NCI-H2081 (cell line): ENCODE measurements at regions not wholly inside any gene's neighbourhood (a gene's known extent, or its start where the extent isn't known, plus 50 kb on each side); places are given as distances from the start of the nearest gene placed in this dataset.
"Not testable (repeated sequence)": the region's sequence is repeated elsewhere in the genome, so short reads cannot be mapped to it uniquely, and the experiment has no call there.

ENCODE experiments used
- DNase-seq, 2 experiments: peaks; one replicate each; lab custom pipeline; 2025; lab: John Stamatoyannopoulos, UW

DNA sequence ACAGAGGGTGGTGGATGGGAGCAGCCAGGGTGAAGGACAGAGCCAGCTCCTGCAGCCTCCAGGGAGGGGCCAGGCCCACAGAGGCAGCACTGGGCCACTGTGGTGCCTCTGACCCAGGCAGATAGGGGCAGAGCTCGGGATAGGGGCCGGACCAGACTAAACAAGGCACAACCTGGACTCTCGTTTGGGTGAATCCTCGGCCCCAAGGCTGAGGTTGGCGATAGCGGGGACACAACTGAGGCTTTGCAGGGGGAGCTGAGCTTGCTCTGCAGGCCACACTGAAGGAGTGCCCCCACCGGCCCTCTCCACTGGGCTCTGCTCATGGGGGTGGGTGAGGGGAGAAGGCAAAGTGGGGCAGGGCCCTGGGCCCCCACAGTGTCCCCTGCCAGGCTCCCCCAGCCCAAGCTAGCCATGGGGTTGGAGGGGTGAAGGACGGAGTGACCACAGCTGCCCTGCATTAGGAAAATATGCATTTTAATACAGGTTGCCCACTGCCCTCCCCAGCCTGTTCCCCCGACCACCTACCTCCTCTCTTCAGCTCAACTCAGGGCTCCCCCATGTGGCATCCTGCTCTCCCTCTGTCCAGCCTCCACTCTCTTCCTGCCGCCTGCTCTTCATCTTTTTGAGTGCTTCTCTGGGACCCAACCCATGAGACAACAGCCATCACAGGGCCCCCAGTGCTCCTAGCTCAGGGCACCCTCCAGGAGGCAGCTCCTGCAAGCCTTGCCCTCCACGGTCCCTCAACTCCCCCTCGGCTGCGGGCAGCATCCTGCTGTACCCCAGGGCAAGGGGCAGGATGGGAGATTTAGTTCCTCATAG is 152.8 kb downstream of the INHBB start:
- no peak for DNase-seq

DNA sequence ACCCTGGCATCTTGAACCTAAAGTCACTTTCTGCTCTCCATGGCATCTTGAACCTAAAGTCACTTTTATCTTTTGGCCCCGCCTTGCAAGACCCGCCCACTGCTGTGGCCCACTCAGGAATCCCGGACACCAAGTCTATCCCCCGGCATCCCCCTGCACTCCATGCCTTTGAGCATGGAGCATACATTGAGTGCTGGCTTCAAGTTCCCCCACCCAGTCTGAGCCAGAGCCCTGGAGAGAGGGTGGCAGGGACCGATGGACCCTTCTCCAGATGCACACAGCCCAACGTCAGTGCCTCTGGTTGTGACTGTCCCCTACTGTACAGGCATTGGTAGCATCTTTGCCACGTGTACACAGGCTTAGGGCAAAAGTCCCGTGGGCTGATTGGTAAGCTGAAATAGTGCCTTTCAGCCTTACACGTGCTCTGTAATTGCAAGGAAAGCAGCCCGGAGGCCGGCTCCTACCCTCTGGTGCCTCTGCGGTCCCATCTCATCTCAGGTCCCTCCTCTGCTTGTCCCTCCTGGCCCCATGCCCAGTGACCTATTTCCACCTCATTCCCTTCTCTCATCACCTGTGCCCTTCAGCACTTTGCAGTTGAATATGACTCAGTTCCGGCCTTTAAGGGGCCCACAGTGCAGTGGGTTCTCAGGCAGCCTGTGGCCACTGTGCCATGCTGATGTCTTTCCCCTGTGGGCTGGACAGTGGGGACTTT is 154.0 kb downstream of the INHBB start:
- DNase-seq: no peak

DNA sequence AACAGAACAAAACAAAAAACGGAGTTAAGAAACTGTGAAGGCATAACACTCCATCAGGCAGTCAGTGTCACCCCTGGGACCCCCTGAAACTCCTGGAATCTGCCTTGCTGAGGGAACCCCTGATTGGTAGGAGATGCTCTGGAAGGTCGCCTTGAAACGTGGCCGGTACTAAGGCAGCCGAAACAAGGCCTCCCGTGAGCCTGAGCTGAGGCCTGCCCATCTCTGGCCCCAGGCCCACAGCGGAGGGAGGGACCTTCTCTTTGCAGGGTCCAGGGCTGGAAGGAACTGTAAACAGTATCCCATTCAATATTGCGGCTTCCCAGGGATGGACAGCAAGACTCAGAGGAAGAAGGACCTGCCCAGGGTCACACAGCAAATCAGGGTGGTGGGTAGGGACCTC is 155.7 kb downstream of the INHBB start:
- no peak for DNase-seq

DNA sequence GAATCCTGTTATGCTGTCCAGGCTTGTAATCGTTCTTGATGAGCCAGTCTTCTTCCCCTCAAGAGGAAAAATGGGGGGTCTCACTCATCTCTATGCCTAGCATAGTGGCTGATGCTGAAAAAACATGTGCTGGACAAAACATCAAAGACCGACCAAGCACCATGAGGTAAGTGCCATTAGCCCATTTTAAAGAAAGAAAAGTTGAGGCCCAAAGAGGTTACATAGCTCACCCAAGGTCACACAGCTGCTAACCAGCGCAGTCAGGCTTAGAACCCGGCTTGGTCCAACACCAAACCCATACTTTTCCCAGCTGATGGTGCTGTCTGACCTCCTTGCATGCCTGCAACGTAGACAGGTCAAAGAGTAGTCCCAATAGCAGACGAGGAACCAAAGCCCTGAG is 156.4 kb downstream of the INHBB start:
- no peak for DNase-seq

DNA sequence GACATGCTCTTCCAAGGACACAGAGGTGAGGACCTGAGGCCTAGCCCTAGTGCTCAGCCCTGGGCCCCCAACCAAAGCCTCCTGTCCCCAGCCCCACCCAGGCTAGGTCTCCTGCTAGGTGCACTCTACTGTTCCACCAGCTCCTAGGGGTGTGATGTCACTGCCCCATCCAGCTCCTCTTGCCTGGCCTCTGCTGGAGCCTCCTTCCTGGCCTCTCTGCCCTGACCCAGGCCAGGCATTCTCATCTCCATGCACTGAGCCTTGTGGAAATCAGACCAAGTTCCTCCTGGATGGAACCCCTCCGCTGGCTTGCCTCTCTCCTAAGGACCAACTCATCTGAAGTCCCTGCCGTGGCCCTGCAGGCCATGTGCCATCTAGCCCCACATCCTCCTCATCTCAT is 156.8 kb downstream of the INHBB start:
- no peak for DNase-seq

DNA sequence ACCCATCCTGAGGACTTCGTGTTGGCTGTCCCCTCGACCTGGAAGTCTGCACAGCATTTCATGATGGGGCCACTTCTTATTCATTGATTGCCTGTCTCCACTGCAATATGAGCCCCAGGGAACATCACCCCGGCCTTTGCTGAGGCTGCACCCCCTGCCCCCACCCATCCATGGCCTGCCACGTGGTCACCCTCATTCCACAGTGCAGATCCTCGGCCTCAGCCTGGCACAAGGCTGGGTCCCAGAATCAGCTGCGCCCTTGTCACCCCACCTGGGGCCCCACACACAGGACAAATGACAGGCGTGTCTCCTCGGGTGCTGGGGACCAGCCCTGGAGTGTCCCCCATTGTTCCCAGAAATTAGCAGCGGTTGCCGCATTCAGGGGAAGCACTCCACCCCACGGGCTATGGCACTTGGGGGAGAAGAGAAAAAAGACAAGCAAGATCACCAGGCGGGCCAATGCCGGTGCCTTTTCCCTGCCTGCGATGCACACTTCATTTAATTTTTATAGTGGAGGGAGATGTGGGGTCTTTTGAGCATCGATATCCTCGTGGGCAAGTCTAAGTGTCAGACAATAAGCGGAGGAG is 157.4 kb downstream of the INHBB start:
- no peak for DNase-seq

DNA sequence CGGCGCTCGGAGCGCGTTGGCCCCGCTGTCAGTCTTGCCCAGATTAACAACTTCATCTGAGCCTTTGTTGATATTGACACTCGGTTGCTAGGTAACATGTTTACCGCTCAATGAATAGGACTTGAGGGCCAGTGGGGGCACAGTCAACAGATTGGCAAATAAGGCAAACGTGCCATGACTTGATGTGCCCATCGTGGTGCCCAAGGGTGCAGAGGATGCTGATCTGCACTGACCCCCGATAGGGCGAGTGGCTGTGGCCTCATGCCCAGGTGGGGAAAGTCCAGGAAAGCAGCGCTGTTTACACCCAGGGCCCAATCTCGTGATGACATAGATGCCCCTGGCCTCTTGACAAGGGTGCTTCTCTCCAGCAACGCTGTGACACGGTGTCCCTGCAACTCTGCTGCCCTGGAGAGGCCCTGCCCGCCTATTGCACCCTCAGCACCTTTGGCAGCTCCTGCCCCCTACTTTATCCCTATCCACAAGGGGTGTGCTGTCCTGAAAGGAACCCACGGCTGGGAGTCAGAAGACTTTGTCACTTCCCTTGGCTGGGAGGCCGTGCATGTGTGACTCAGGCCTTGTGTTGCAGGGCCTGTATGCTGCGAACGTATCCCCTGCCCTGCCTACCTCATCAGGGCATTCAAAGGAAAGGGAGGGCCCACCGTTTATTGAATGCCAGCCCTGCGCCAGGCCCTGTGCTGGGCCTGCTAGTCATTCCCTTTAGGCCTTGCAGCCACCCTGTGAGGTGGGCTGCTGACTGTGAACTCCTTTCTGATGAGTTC is 158.0 kb downstream of the INHBB start:
- DNase-seq: no peak

DNA sequence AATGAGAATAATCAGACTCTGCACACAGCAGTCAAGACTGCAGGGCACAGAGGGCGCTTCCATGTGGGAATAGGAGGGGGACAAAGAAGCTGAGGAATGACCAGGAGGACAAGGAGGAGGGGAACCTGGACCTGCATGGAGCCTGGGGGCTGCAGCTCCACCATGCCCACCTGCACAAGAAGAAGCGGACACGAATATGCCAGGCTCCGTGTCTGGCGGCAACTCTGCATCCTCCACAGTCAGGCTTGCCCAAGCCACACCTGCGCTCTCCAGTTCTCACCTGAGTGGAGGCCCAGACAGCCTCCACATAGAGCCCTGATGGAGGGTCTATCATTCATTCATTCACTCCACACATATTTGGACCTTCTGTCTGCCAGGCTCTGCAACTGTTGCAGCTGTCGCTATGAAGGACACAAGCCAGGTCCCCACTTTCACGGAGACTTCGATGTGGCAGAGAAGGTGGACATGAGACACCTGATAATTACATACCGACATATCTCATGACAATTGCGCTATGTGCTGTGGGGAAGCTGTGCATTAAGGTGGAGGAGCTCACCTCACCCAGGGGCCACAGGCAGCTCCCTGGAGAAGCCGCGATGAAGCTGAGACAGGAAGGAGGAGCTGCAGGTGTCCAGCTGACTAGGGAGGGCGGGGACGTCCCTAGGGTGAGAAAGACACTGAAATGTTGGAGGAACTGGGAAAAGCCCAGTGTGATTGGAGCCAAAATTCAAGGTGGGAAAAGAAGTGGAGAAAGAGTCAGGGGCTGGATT is 159.2 kb downstream of the INHBB start:
- no peak for DNase-seq

DNA sequence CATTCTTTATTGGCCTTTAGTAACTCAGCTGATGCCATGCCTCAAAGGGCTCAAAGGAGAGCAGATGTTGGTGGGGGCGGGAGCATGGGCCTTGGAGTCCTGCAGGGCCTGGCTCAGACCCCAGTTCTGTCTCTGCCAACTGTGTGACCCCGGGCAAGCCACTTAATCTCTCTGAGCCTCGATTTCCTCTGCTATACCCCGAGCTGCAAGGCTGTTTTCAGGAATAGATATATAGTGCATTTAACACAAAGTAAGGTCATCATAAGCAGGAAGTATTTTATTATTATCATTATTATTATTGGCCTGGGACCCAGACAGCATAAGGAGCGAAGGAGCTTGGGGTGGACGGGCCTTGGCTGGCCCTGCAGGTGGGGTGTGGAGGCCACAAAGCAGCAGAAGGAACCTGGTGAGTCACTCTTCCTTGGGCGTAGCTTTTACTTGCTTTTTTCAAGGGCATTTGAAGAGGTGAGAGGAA is 162.7 kb downstream of the INHBB start:
- no peak for DNase-seq

DNA sequence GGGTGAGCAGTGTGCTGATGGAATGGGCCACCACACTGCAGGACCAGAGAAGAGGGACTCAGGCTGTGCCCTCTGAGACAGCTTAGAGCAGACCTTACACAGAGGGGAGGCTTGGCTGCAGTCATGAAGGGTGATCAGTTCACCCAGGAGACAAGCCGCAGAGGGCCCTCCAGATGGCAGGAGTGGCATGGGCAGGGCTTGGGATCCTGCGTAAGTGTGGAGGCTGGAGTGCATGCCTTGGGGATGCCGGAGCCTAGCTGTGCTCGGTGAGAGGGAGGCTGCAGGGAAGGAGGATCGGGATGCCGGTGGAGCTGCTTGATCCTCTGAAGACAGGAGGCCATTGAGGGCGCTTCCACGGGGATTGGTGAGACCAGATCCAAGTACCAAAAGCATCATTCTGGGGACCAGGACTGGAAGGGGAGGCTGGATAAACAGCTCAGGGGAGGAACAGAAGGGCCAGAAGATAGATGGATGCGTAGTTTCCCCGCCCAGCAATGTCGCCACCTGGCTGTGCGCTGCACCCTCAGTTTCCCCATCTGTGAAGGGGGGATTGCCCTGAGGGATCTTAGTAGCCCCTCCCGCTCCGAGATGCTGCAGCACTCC is 163.4 kb downstream of the INHBB start:
- DNase-seq: no peak

DNA sequence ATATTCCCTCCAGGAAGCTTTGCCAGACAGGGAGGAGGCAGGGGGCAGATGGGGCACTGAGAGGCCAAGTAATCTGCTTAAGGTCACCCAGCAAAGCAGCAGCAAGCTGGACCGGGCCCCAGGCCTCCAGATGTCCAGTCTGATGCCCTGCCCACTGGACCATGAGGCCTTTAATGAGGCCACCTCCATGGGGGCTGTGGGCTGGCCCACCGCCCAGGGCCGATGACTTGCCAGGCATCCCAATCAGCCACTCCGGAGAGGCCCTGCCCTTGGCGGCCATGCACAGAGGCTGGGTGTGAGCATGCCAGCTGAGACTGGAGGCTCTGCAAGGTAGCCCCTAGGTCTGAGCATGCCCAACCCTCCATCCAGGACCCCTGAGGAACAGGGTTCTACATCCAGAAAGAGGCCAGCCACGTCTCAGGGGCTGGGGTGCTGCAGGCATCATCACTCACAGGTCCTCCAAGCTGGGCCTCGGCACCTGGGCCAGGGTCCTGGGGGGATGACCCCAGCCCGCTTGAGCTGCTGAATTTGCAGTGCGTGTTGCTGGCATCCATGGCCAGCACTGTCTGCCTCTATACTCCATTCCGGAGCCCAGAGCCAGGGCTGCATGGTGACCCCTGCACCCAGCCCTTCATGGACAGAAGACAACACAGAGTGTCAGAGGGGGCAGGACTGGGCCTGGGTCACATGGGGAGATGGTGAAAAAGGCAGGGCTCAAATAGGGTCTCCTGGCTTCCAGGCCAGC is 164.2 kb downstream of the INHBB start:
- DNase-seq: no peak

DNA sequence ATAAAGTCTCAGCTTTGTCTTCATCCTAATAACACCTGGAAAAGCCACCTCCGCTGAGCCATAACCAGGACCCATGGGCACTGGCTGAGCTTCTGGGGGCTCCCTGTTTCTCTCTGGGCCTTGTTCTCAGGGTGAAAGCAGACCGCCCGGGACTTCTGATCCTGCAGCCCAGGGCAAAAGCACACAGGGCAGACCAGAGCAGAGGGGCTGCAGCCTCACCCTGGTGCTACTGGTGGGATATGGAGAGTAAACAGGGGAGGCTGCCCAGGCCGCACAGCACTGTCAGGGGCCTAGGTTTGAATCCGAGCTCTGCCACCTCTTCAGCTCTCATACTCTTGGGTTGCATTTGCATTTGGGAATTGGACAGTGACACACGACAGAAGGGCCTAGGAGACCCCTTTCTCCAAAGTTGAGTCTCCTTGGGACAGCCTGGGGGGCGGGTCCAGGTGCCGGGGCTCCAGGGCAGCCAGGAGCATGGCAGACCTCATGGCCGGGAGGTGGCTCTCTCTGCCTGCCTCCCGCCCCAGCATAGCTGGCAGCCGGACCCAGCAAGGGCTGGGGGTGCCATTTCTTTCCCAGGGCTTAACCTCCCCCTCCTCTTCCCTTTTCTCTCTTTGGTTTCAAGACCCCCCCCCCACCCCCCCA is 164.9 kb downstream of the INHBB start:
- DNase-seq: no peak

DNA sequence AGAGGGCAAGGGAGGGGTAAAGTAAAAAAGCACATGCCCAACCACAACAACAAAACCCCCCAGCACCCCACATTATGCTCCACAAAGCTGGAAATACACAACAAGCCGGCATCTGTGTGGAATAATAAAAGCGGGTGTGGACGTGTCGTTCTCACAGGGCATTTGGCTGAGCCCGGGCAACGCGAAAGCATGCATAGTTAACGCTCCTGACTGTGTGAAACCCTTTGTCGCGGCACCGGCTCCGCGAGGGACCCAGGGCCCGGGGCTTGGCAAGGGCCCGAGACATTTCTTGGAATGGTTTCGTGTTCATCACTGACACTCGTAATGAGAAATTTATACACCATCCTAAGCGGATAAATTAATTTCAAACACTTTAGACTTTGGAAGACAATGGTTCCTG is 165.6 kb downstream of the INHBB start:
- DNase-seq: no peak

DNA sequence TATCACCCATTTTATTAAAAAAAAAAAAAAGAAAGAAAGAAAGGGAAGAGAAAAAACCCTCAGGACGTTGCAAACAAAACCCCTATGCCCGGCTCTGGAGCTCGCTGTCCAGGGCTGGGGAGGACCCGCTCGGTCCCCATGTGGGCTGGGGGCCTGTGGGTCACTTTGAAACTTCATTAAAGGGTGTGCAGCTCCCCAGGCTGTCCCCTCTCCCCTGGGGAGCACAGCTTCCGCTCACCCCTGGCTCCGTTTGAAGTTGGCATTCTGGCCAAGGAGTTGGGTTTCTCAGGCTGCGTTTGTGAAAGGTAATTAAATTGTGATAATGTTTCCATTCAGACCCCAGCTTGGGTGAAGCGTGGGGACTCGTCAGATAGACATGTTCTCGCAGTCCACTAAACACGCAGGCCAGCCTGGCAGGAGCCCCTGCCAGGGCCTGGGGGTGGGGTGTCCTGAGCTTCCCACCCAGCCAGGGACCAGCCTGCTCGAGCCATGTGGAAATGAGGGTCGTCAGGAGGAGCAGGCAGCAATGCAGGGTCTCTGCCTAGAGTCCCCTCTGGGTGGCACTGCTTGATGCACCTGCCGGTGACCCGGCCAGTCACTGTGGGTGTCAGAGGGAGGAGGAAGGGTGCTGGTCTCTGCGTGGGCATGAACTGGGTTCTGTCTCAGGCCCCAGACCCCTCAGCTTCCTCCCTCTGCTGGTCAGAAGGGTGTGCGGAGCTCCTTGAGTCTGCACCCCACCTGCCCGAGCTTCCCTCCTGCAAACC is 166.2 kb downstream of the INHBB start:
- no peak for DNase-seq

DNA sequence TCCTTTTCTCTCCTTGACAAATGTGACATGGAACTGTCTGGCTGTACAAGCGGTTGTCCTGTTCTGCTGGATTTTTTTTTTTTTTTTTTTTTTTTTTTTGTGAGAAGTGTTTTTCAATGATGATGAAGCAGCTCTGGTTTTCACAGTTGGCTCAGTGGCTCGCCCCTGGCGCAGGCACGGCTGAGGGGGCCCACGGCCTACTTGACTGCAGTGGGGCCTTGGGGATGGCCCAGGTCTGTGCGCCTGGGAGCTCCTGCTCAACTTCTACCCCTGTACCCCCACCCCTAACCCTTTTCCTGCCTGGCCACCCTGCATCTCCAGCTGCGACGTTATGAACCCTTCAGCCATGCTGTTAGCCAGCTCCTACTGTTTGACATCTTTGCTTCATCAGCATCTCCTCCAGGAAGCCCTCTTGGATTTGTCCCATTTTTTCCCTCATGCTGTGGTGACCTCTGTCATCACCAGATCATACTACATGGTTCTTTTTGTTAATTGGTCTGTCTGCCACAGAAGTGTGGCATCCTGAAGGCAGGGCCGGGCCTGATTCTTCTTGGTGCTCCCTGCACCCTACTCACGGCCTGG is 167.9 kb downstream of the INHBB start:
- DNase-seq: no peak

DNA sequence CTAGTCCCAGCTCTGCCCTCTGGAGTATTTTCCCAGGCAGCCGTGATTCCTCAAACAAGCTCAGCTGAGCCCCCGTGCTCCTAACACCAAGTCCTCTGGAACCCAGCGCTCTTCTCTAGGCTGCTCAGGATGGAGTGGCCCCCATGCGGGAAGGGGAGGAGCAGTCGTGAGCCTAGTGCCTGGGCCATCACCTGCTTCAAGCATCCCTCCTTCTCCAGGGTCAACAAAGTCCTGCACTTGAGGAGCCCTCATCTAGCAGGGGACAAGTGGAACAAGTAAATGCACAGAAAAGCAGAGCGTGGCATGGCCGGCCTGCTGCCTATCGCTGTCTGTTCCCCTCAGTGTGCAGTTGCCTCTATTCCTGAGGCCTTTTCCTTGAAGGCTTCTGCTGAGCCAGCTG is 168.6 kb downstream of the INHBB start:
- DNase-seq: no peak

DNA sequence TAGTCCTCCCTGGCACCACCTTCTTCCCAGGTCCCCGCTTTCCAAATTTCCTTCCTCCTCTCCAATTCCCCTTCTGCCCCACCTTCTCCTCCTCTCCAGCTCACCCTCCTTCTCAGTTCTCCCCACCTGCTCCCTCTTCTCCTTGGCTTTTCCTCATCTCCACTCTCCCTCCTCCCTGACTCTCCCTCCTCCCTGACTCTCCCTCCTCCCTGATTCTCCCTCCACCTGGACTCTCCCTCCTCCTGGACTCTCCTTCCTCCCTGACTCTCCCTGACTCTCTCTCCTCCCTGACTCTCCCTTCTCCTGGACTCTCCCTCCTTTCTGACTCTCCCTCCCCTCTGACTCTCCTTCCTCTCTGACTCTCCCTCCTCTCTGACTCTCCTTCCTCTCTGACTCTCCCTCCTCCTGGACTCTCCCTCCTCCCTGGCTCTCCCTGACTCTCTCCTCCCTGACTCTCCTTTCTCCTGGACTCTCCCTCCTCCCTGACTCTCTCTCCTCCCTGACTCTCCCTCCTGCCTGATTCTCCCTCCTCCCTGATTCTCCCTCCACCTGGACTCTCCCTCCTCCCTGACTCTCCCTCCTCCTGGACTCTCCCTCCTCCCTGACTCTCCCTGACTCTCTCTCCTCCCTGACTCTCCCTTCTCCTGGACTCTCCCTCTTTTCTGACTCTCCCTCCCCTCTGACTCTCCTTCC is 169.3 kb downstream of the INHBB start:
- DNase-seq: not testable (repeated sequence)
